A549 (cell line): ENCODE measurements at regions not wholly inside any gene's neighbourhood (a gene's known extent, or its start where the extent isn't known, plus 50 kb on each side); places are given as distances from the start of the nearest gene placed in this dataset.

ENCODE experiments used
- BCL3 ChIP-seq: fragments of >200 bp; sonication (Bioruptor Twin); formaldehyde crosslinking; IDR thresholded peaks from 3 replicates; pipeline ENCODE4 v1.6.1; 2016
- CTCF ChIP-seq: fragments of >200 bp; sonication (Bioruptor Twin); formaldehyde crosslinking; IDR thresholded peaks from 3 replicates; pipeline ENCODE4 v1.5.1; 2016
- ELK1 ChIP-seq: fragments of 150-350 bp; IDR thresholded peaks from 2 replicates; pipeline ENCODE4 v1.6.1; 2014; ENCODE audit warnings: low read depth, mild to moderate bottlenecking, low read length
- FOSB ChIP-seq: fragments of 250-450 bp; sonication (Bioruptor Pico); IDR thresholded peaks from 2 replicates; pipeline ENCODE4 v1.5.0; 2020; ENCODE audit warnings: mild to moderate bottlenecking, moderate library complexity
- HEYL ChIP-seq: fragments of 250-450 bp; sonication (Bioruptor Pico); IDR thresholded peaks from 2 replicates; pipeline ENCODE4 v1.8.0; 2021; ENCODE audit warnings: mild to moderate bottlenecking, moderate library complexity
- JUNB ChIP-seq: fragments of >200 bp; sonication (Bioruptor Twin); formaldehyde crosslinking; IDR thresholded peaks from 2 replicates; pipeline ENCODE4 v1.6.1; 2016
- POLR2A ChIP-seq: IDR thresholded peaks from 2 replicates; pipeline ENCODE4 v1.6.1; 2012; ENCODE audit warnings: mild to moderate bottlenecking, low read length
- POLR2AphosphoS2 ChIP-seq: conservative IDR thresholded peaks from 2 replicates; pipeline ENCODE4 v1.6.1; 2012; ENCODE audit warnings: low read length, improper control_type of control experiment, inconsistent platforms
- RAD21 ChIP-seq, 2 experiments: fragments of >200 bp in 1 of 2; sonication (Bioruptor Twin) in 1 of 2; formaldehyde crosslinking in 1 of 2; IDR thresholded peaks in 1 of 2; conservative IDR thresholded peaks in 1 of 2; 2 replicates in 1 of 2; 3 replicates in 1 of 2; pipeline ENCODE4 v1.6.1; 2012 to 2018; ENCODE audit warnings: inconsistent platforms in 1 of 2
- RFX5 ChIP-seq: fragments of 450-650 bp; IDR thresholded peaks from 2 replicates; pipeline ENCODE4 v1.7.1; 2014; ENCODE audit warnings: antibody characterized with exemption, mild to moderate bottlenecking, moderate library complexity
- SMC3 ChIP-seq: fragments of >200 bp; sonication (Bioruptor Twin); formaldehyde crosslinking; IDR thresholded peaks from 3 replicates; pipeline ENCODE4 v1.6.1; 2018; ENCODE audit warnings: inconsistent platforms

- TF ChIP-seq CTCF (no peak), POLR2AphosphoS2 (no peak), SMC3 (no peak), POLR2A (no peak), RAD21 (conservative IDR thresholded peaks at IDR 0.05 in 1 of 2, IDR thresholded peaks at IDR 0.05 in 1 of 2) (no peak), HEYL (CRISPR knock-in tag) (no peak), FOSB (CRISPR knock-in tag) (no peak), BCL3 (no peak), RFX5 (no peak), JUNB (no peak), ELK1 (no peak)
Observed at GRCh38 chr3:191143224-191143623, 55.8 kb upstream of the OSTN start.
